GOT3 (cell line): ENCODE measurements at regions not wholly inside any gene's neighbourhood (a gene's known extent, or its start where the extent isn't known, plus 50 kb on each side); places are given as distances from the start of the nearest gene placed in this dataset.

Source experiments
- DNase-seq: peaks from one replicate; lab custom pipeline; 2025; ENCODE audit warnings: mixed read lengths; lab: John Stamatoyannopoulos, UW

GRCh38 chr10:10778959-10779358, 238.7 kb upstream of the CELF2 start:
- no peak for DNase-seq

- DNase-seq: no peak
Observed at GRCh38 chr10:10779511-10779910, 238.2 kb upstream of the CELF2 start.

DNA sequence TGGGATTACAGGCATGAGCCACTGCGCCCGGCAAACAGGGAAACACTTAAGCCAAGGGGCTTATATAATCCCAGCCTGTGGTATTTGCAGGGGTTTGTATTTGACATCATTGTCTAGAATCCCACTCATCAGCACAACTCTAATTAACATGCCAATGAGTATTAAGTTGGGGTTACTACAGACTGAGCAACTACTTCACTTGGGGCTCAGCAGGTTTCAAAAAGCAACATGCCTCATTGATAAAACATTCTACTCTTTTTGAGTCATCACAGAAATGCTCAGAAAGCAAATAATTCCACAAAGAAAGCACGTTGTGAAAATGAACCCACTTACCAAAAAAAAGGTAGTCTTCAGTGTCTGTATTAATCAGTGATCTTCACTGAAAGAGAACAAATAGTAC, 236.9 kb upstream of the CELF2 start:
- DNase-seq: no peak

DNA sequence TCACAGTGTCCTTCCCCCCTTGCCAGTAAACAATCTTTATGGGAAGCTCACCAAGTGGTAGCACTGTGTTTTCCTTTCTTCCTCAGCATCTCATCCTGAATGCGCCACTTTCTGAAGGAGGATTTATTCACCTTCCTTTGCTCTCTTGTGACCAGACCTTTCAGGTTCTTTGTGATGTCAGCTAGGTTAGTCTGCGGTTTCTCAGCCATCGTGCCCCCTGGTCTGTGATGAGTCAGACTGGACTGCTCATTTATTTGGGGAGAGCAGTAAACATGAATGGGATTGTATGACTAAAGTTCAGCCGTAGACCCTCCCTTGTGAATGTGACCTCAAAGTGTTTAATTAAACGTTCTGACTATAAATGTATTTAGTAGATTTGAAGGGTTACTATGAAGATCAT, 235.1 kb upstream of the CELF2 start:
- no peak for DNase-seq

GRCh38 chr10:10785627-10786026, 232.0 kb upstream of the CELF2 start:
- no peak for DNase-seq

DNA sequence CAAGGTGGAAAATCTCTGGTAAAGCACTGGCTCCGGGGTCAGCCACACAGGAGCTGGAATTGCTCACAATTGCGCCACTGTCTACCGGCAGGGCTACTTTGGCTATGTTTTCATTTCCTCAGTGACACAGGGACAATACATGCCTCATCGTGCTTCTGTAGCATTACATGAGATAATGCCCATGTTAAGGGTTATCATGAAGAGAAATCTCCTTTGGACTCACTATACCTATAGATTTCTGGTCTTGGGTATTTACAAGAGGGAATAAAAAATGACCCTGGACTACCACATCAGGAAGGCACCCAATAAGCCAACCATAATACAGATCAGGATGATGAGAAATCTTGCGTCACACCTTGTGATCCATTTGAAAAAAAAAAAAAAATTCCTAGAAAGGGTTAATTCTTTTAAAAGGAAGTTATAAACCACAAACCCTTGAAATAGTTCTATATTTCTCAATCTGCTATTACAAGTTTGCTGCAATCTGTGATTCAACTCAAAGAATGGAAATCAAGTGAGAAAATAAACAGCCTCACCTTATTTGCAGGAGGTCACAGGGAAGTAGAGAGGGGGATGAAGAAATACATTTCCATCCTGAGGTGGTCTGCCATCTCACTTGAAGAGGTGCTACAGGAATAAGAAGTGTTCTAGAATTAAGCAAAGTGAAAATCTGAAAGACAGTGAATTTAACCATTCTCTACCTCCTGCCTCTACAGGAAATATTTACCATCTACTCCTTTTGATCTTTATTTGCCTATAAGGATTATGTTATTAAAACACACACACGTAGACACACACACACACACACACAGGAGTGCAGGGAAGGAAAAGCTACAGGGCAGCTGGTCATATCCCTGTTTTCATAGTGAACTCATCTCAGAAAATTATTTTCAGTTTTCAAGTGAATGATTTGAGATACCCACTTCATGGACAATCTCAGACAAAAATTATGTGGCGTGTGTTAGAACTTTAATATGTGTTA, 231.3 kb upstream of the CELF2 start:
- DNase-seq: no peak

- no peak for DNase-seq
Observed at GRCh38 chr10:10787586-10787985, 230.1 kb upstream of the CELF2 start.

DNA sequence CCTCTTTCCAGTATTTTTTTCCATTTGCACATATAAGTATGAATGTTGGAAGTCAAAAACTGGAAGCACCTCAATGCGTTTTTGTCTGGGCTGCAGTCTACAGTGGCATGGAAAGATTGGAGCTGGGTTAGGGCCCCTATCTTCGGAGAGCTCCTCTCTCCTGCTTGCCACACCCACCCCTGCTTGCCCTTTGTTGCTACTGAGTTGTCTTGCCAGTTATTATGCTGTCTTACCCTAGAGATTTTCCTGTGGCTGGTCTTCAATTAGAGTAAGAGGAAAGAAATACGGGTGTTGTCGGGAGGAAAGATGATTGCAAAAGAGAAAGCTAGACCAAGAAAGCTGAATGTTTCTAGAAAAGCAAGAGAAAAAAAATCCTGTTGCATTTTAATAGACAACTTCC, 228.9 kb upstream of the CELF2 start:
- no peak for DNase-seq

DNA sequence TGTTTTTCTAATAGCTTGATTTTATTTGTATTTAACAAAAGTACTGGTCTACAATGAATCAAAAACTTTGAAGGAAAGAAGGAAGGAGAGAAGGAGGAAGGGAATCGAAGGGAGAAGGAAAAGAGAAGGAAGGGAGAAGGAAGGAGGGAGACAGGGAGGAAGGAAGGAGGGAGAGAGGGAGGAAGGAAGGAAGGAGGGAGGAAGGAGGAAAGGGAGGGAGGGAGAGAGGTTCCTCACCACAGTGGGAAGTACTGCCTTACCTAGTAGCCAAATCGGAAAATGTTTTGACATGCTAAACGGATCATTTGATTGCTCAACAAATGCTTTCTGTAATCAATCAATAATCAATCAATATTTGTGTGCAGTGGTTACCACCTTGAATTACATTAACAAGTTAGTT, 225.8 kb upstream of the CELF2 start:
- no peak for DNase-seq

DNA sequence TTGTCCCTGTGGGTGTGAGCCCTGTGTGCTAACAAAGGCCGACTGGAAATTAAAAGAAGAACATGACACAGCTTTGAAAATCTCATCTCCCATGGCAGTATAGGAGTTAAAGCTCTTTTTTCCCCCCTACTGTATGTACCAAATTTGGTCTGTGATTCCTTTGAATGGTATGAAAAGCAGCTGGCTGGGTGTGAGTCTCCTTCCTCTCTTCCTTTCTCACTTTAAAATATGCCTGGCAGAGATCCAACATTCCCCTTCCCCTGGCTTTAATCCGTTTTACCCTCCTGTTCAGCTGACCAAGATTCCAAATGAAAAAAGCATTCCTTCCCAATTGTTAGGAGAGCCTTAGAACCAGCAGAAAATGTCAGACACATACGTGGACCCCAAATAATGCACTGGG, 225.0 kb upstream of the CELF2 start:
- no peak for DNase-seq

DNA sequence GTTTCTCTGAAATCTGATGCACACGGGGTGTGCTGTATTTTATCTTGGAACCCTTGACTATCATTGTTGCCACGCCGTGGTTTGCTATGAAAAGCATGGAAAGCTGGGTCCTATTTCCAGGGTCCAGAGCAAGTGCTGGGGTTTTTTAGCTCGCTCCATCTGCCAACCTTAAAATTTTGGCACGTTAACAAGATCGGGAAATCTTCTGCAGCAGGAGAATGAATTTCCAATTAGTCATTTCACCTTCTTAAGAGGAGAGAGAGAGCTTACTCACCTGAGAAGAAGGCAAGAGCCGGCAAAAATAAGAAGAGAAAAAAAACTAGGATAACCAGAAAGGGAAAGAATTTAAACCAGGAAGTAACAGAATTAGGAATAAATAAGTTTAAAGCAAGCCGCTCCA, 223.6 kb upstream of the CELF2 start:
- DNase-seq: no peak

DNA sequence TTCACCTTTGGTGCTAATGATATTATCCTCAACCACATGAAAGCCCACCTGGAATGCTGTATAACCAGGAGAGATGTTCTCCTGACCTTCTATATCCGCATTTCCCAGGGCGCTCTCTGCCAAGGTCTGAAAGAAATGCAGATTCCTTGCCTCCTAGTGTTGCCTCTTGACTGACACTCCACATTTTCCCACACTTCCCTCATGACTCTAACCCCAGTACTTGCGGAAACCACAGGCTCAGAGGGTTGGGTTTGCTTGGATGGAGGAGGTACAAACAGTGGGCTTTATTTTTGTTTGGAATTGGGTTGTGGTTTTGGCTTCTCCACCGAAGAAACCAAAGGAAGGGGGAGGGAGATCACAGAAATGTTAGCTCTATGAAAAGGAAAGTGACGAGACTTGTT, 222.9 kb upstream of the CELF2 start:
- DNase-seq: no peak

DNA sequence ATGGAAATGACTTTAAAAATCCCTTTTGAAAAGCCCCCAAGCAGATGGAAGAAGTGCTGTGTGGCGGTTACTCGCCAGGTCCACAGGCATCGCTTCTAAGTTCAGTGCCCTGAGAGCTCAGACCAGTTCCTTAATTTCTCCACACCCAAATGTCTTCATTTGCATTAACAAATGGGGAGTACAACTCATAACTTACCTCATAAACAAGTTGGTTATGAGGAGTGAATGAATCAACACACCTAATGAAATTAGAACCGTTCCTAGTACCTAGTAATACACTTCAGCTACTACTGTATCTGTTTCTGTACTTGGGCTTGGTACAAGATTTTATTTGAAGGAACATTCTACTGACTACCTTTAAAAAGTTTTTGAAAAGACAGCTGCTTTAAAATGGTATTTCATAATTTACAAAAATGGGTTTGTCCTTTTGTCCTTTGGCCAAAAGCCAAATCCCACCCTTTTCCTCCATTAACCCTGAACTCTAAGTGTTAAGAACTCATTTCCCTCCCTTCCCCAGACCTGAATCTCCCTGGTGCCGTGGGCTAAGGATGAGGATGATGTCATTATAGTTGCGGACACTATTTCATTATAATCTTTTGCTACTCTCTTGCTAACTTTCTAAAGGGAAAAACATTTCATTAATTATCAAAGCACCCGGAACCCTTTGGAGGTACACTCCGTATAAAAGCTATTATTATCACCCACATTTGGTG, 221.5 kb upstream of the CELF2 start:
- DNase-seq: no peak

DNA sequence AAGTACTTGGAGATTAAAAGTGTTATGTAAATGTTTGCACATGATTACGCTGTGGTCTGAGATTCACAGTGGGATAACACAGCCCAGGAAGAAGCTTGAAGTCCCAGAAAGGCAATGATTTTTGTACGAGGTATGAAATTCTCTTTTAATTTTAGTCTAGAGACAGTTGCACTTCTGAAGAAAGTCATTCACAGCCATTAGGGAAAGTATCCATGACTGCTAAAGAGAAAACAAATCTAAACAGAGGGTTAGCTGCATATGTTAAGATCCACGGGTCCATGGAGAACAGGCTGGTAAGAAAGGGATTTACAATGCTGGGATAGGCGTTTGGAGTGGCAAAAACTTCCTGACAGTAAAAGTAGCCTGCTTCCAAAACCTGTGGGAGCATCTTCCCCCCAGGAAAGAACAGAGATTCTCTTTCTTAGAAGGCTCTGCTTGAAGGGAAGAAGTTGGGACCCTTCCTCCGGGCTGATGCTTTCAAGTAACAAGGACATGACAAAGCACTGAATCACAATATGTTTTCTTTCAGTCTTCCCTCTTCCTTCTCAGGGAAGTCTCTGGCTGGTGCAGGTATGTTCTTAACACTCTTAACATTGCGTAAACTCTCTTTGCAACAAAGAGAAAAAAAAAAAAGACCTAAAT, 220.8 kb upstream of the CELF2 start:
- no peak for DNase-seq

DNA sequence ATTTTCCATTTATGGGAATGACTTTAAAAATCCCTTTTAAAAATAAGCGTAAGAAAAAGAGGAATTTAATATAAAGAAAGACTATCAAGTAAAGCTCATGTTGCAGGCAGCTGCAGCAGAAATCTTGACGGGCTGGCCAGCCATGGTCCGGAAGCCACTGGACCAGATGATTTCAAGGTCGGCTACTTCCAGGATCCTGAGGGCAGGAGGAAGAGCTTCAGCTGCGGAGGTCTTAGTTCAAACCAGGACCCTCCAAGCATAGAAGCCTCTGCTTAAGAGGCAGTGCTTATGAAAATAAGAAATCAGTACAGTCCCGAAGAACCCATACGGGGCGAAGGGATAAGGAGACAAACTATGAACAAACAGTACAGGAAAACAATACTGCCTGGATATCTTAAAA, 220.2 kb upstream of the CELF2 start:
- DNase-seq: no peak

DNA sequence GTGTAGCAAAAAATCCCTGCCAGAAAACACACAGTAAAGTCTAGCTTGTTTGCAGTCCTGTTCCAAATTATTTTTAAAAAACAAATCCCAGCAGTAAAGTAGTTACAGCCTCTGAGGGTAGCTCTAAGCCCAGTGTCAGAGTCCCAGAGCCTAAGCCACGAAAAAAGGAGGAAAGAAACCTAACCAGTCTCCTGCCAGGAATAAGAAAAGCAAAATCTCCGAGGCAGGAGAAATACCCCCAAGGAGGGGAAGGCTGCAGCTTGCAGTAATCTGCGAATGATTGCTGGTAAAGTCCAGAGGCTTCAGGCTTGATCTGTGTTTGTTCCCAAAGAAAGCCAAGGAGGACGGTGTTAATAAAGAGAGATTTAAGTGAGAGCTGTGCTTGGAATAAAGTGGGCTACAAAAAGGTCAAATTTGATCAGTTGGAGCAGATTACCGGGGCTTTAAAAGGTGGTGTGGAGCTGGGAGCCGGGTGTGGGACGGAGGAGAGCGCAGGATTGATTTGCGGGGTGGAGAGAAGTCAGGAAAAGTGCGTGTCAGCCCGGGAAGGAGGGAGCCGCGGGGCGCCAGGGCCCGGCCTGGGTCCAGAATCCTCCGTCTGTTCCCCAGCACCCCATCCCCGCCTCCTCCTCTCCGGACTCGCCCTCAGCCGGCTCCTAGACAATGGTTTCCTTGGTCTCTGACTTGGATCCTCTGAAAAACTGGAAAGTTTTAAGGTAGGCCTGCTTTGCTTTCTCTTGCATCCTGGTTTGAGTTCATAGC, 219.4 kb upstream of the CELF2 start:
- DNase-seq: no peak

DNA sequence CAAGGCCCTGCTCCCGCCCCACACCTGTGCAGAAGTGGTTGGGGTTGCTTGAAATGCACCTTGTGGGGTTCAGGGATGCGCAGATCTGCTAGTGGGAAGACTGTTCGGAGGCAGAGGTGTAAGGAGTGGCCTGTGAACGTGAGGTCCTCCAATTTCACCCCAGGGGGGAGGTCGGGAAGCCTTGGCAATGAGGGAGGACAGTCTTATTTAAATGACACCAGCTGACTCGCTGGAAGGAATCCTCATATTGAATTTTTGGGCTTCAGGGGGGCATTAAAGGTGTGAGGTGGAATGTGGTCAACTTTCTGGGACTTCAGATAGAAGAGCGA, 218.8 kb upstream of the CELF2 start:
- no peak for DNase-seq

DNA sequence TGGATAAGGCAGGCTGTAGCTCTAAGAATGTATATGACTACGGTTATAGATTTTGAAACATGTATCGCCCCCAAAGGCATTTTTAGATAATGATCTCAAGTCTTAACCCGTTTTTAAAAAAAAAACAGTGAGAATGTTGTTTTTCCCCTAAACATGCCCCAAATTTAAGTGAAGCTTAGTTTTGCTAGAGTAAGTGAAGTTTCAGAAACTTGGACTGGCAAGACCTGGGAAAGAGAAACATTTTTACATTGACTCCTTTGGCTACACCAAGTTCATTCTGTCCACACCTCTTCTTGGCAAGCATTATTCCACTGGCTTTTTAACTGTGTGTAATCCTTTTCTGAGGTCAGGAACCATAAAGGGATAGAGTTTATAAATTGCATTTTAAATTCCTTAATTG, 216.7 kb upstream of the CELF2 start:
- DNase-seq: no peak

DNA sequence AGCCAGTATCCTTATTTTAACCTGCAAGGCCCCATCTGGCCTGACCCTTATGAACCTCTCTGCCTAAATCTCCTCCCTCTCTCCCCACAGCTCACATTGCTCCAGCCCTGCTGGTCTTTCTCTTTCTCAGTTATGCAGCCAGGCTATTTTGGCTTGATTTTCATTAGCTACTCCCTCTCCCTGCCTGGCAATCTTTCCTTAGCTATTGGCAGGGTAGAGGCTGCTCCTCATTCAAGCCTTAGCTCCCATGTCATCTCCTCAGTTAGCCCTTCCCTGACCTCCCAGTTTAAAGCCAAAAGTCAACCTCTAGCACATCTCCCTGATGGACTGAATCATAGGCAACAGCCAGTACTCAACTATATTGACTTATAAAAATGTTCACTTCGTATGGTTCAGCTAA, 214.4 kb upstream of the CELF2 start:
- DNase-seq: no peak

DNA sequence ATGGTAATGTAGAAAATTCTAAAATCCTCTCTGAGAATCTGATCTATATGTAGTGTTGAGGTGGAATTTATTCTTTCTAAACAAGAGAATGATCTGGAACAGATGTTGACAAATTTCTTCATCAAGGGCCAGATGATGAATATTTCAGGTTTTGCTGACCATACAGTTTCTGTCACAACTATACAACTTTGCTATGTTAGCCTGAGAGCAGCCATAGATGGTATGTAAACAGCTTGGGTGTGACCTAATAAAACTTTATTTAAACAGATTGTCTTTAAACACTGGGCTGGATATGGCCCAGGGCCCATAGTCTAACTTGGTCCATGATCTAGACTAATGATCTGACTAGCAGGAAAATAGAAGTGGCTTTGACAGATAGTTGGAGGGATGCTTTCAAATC, 213.6 kb upstream of the CELF2 start:
- DNase-seq: no peak

DNA sequence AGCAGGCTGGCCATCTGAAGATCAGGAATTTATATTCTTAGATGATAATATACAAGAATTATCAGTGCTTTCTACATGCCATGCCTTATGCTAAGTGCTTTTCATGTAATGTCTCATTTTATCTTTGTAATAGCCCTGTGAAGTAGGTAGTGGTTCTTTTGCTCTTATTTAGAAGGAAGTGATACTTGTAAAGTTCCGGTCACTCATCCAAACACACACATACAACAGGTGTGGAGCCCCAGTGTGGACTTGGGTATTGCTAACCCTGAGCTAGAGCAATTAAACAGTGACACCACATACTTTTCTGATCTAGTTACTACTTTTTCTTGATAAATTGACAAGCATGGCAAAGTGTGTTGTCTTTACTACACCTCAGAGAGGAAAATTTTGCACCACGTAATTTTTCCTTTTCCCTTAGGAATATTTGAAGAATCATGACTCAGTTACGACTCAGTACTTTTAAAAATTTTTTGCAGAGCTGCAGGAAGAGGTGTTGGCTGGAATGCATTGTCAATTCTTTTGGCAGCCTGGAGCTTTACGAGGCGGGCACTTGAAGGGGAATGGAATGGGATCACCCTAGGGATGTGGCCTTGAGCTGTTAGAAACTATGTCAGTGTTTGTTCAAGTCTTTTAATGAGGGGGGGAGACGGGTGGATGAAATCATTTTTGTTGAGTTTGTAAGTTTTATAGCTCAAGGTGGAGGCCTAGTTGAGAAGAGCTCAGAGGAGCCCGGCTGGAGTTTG, 212.5 kb upstream of the CELF2 start:
- DNase-seq: no peak

DNA sequence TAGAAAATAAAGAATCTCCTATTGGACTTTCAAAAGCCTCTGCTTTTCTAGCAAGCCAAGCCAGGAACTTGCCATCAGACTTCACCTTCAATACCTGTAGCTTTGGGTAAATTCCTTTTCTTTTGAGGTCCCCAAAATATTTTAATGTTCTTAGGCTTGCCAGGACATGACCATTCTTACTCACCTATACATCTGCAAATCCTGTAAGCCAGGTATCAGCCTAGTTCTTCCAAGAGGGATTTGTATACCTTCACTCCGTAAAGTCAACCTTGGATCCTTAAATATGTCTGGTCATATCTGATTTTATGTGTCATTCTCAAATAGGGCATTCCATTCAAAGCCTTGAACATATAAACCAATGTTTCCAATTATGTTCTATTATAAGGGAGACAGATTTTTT, 210.6 kb upstream of the CELF2 start:
- no peak for DNase-seq
